Epidermal melanocyte (primary cell): ENCODE measurements at regions not wholly inside any gene's neighbourhood (a gene's known extent, or its start where the extent isn't known, plus 50 kb on each side); places are given as distances from the start of the nearest gene placed in this dataset.
"Not testable (repeated sequence)": the region's sequence is repeated elsewhere in the genome, so short reads cannot be mapped to it uniquely, and the experiment has no call there.

Source experiments
- DNase-seq: peaks from one replicate; pipeline ENCODE4 v3.0.0; 2011; ENCODE audit warnings: low spot score; ENCODE audit not compliant: insufficient read length

DNA sequence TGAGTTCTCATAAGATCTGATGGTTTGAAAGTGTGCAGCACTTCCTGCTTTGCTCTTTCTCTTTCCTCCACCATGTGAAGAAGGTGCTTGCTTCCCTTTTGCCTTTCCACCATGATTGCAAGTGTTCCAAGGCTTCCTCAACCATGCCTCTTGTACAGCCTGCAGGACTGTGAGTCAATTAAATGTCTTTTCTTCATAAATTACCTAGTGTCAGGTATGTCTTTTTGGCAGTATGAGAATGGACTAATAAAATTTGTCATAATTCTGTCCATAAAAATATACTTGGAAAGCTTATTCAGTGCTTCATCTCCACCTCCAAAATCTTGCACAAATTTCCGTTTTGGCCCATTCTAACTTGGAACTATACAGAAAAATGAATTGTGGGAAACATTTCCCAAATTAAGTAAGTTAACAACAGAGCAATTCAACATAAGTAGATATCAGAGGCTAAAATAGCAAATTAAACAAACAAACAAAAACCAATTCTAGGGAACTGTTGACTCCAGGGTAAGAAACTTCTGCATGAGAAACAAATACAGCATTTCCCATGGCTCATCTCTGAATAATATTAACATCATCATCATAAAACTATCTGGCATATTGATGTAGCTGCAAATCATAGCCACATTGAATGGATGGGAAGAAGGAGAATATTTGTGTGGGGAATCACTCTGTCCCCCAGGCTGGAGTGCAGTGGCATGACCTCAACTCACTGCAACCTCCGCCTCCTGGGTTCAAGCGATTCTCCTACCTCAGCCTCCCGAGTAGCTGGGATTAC is 459.5 kb upstream of the FAR2 start:
- DNase-seq = no peak

DNA sequence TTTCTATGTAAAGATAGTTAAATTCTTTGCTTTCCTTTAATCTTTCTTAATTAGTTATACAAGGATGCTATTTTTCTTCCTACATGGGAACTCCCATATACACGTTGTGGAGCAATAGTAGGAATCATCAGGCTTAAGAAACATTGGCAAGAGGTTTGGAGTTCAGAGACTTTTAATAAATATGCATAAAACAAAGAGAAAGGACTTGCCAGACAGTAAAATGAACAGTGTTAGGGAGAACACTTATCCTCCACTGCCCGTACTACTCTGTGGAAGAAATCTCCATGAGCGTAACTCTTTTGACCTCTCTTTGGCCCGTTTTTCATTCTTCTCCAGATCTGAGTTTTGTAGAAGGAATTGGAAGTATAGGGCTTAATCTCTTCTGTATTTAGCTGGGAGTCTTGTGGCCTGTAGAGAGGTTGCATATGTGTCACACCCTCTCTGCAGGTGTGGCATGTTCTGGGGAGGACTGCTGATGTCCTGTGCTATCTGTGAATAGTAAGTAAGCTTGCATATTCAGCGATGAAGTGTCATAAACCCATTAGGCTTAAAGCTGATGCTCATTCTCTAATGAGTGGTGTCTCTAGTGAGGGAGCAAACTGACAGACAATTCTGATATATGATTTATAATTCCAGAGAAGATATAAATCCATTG is 455.4 kb upstream of the FAR2 start:
- DNase-seq = no peak

GRCh38 chr12:28698553-28698952 is 450.5 kb upstream of the FAR2 start:
- DNase-seq = no peak

DNA sequence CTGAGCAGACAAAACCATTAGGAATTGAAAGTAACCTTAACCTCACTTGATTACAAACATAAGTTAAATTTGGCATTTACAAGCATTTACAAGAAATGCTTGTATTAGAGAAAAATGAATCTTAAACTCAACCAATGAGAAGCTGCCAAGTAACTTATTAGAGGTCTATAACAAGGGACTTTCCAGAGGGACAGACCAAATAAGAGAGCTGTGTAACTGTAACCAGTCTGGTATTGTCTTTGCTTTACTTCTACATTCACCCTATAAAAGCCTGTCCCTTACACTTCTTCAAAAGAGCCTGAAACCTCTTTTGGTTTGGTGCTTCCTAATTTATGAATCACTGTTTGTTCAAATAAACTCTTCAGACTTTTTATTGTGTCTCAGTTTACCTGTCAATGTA is 450.0 kb upstream of the FAR2 start:
- no peak for DNase-seq

DNA sequence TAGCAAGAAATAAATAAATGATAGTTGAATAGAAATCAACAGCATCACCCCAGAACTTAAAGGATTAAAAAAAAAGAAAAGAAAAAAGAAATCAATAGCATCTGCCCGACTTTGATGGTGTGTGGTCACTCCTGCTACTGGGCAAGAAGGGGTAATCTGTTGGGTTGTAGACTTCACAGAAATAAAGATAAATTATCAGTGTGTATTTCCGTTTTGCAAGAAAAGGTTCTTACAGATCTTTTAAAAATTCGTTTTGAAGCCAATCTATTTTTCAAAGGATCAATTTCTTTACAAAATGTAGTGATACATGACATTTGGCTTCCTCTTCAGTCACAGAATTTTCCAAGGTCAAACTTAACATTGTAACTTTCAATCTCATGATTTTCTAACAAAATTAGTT is 448.9 kb upstream of the FAR2 start:
- DNase-seq = no peak

- DNase-seq = no peak
These were observed 444.5 kb upstream of the FAR2 start for GRCh38 chr12:28704477-28705169.

GRCh38 chr12:28708918-28709371 is 440.1 kb upstream of the FAR2 start:
- DNase-seq = peak; percentile 22

- no peak for DNase-seq
These were observed 438.9 kb upstream of the FAR2 start for GRCh38 chr12:28709986-28710685.

GRCh38 chr12:28710882-28711281 is 438.2 kb upstream of the FAR2 start:
- DNase-seq = no peak

- no peak for DNase-seq
These were observed 437.7 kb upstream of the FAR2 start for GRCh38 chr12:28711421-28711820.

DNA sequence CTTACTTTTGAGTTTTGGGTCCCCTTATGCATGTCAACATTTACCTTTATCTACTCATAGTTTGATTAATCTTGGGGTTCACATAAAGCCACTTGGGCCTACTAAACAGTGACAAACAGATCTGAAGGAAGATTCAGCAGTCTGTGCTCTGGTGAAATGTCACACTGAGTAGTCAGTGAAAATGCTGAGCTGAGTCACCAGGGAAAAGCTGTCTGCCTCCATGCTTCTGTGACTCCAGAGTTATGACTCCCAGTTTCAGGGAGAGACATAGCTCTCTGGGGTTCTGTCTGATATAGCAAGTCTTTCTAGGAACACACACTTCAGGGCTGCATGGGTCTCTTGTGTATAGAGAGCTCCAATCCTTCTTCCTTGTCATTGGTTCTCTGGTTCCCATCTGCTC is 406.3 kb upstream of the FAR2 start:
- DNase-seq = no peak

GRCh38 chr12:28746734-28747325 is 402.2 kb upstream of the FAR2 start:
- DNase-seq = no peak

DNA sequence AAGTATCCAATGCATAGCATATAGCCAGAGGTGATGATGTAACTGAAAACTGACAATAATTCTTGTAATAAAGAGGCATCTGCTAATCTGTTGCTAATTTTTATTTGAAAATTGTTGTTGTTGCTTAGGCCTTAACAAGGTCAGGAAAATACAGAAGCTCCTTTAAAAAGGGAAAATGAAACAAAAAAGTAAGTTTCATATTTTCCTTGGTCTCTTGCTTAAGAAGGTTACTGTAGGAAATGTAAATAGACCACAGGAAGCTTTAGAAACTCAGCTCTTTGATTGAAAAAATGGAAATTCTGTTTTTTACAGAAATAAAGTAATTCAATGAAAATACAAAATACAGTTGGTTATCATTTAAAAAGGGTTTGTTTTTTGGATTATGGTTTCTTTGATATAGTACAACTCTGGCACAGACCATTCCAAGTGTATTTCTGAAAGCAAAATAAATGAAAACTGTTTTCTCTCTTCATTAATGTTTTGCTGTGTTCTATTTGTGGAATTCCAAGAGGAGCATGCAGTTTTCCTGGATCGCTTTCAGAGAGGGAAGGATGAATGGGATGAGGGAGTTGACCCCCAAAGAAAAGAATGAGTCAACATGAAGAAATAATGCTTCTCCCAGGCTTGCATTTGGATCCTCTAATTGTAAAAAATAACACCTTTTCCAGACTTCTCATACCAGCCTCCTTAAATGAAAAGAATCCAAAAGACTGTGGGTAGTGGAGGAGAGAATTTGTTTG is 398.0 kb upstream of the FAR2 start:
- no peak for DNase-seq

DNA sequence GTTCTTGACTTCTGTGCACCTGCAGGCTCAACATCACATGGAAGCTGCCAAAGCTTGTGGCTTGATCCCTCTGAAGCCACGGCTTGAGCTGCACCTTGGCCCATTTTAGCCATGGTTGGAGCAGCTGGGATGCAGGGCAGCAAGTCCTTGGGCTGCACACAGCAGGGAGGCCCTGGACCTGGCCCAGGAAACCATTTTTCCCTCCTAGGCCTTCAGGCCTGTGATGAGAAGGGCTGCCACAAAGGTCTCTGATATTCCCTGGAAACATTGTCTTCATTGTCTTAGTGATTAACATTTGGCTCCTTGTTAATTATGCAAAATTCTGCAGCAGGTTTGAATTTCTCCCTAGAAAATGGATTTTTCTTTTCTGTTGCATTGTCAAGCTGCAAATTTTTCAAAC is 394.1 kb upstream of the FAR2 start:
- DNase-seq = no peak

- no peak for DNase-seq
These were observed 389.7 kb upstream of the FAR2 start for GRCh38 chr12:28759333-28759732.

DNA sequence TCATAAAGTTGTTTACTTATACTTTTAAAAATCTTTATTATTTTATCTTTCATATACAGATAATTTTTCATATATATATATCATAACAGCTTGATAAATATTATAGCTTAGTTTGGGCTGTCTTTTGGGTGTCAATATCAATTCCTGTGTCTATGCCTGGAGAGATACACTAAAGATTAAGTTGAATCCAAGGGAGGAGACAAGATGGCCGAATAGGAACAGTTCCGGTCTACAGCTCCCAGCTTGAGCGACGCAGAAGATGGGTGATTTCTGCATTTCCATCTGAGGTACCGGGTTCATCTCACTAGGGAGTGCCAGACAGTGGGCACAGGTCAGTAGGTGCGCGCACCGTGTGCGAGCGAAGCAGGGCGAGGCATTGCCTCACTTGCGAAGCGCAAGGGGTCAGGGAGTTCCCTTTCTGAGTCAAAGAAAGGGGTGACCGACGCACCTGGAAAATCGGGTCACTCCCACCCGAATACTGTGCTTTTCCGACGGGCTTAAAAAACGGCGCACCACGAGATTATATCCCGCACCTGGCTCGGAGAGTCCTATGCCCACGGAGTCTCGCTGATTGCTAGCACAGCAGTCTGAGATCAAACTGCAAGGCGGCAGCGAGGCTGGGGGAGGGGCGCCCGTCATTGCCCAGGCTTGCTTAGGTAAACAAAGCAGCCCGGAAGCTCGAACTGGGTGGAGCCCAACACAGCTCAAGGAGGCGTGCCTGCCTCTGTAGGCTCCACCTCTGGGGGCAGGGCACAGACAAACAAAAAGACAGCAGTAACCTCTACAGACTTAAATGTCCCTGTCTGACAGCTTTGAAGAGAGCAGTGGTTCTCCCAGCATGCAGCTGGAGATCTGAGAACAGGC is 388.8 kb upstream of the FAR2 start:
- not testable (repeated sequence) for DNase-seq

DNA sequence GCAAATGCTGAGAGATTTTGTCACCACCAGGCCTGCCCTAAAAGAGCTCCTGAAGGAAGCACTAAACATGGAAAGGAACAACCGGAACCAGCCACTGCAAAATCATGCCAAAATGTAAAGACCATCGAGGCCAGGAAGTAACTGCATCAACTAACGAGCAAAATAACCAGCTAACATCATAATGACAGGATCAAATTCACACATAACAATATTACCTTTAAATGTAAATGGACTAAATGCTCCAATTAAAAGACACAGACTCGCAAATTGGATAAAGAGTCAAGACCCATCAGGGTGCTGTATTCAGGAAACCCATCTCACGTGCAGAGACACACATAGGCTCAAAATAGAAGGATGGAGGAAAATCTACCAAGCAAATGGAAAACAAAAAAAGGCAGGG is 387.2 kb upstream of the FAR2 start:
- DNase-seq = not testable (repeated sequence)

DNA sequence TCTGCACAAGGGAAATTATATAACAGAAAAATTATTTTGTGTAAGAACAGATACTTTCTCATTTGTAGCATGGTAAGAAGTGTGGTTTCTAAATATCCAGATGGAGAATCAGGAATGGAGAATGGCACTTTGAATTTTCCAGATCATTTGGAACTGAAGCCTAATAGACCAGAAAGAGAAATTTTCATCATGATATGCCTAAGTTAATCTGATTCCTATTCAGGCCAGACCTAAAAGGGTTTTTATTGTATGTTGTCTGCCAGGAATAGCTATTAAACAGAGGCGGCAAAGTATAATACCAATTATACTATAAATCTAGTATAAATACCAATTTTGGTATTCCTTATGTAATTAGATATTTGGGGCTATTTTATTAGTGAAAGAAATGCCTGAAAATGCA is 382.7 kb upstream of the FAR2 start:
- no peak for DNase-seq

- no peak for DNase-seq
These were observed 381.2 kb upstream of the FAR2 start for GRCh38 chr12:28767836-28768348.

DNA sequence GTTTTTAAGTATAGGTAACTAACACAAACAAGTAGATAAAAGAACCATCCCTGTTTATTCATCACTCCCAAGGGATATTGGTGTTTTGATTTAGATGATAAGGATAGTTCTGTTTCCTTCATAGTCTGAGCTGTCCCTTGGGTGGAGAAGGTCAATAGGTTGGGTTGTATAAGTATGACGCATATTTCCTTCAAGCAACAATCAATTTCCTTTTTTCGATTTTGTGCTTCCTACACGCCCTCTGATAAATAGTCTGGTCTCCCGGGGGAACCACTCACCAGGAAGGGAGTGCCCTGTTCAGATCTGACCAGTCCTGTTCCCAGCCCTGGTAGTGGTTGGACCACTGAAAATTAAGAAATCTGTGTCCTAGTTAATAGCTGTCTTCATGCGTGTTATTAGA is 378.8 kb upstream of the FAR2 start:
- DNase-seq = no peak
